NCI-H510A (cell line): ENCODE measurements at regions not wholly inside any gene's neighbourhood (a gene's known extent, or its start where the extent isn't known, plus 50 kb on each side); places are given as distances from the start of the nearest gene placed in this dataset.
"Not testable (repeated sequence)": the region's sequence is repeated elsewhere in the genome, so short reads cannot be mapped to it uniquely, and the experiment has no call there.

Experiments used
- DNase-seq: peaks from one replicate; lab custom pipeline; 2025; lab: John Stamatoyannopoulos, UW

DNA sequence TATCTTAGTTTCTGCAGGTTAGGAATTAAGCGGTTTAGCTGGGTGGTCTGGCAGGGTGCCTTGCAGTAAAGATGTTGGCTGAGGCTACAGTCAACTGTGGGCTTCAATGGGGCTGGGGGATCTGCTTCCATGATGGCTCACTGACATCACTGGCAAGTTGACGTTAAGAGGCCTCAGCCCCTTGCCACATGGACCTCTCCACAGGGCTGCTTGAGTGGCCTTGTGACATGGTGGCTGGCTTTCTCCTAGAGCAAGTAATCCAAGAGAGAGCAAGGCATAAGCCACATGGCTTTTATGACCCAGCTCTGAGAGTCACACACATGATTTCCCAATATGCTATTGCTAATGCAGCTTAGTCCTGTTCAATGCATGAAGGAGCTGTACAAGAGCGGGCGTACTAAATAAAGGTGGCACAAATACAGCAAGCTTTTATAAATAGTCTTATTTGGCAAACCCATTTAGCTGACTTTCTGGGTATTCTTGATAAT, 109.1 kb downstream of the SEPTIN7 start:
- no peak for DNase-seq

- not testable (repeated sequence) for DNase-seq
These were observed 109.8 kb downstream of the SEPTIN7 start for GRCh38 chr7:35910621-35911020.

- not testable (repeated sequence) for DNase-seq
These were observed 112.5 kb downstream of the SEPTIN7 start for GRCh38 chr7:35913350-35913749.

GRCh38 chr7:35914214-35914613, 113.4 kb downstream of the SEPTIN7 start:
- not testable (repeated sequence) for DNase-seq

DNA sequence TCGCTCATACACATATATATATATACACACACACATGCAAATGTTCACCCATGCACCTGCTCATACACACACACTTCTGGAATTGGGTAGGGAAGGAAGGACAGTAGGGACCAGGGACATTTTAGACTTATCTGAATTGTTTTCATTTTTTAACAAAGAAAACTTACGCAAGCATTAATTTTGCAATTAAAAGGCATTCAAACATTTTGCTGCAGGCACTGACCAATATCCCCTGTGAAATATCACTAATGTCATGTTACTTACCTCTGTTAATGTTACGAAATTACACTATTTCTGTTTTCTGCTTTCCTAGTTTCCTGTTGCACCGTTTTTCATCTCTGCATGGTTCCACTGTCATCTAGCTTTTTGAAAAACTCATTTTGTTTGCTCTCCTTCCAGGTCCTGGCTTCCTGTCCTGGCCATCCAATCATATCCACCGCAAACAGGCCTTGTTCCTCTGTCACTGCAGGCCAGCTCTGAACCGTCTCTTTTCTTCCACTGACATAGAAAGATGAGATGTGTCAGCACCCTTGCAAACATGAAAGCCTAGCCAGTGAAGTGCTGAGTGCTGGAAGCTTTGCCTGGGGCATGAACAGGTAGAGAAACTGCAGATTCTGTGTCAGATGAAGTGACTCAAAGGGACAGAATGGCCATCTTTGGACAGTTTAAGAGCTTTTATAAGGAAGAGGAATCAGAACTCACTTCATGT, 114.5 kb downstream of the SEPTIN7 start:
- DNase-seq = not testable (repeated sequence)

GRCh38 chr7:35918217-35918616, 117.4 kb downstream of the SEPTIN7 start:
- not testable (repeated sequence) for DNase-seq

GRCh38 chr7:35919607-35920006, 118.8 kb downstream of the SEPTIN7 start:
- DNase-seq = not testable (repeated sequence)

- not testable (repeated sequence) for DNase-seq
These were observed 120.5 kb downstream of the SEPTIN7 start for GRCh38 chr7:35921338-35921737.

DNA sequence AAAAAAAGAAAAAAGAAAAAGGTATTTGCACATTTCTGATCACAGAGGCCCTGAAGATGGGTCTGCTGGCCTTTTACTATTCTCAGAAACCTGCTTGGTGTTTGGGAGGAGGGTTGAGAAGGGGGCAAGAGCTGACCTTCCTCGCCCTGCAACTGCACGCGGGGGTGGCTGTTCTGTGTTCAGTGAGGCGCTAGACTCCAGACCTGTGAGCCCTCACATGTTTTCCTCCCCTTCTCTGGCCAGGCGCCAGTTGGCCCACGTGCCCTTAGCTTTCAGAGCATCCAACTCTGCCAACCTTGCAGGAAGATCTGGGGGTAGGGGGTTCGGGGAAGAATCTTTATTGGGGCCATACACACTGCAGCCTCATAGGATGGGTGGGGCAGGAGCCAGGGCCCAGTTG, 123.8 kb downstream of the SEPTIN7 start:
- not testable (repeated sequence) for DNase-seq

- not testable (repeated sequence) for DNase-seq
These were observed 126.1 kb downstream of the SEPTIN7 start for GRCh38 chr7:35926966-35927365.

DNA sequence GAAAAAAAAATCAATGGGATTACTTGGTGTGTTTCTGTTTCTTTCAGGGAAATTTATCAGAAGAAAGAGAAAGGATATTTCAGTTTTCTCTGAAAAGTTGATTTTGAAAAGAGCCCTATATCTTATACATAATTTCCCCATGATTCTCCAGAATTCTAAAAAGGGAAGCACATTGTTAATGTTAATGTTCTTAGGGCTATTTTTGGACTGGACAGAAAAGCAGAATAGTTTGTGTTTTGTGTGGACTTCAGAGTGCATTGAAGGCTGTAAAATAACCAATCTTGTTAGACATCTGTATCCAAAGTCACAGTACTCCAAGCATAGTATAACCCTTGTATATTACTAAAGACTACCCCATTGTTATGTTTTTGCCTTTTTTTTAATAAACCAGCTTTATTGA, 130.3 kb downstream of the SEPTIN7 start:
- not testable (repeated sequence) for DNase-seq

- DNase-seq = not testable (repeated sequence)
These were observed 130.7 kb downstream of the SEPTIN7 start for GRCh38 chr7:35931551-35931950.

- not testable (repeated sequence) for DNase-seq
These were observed 139.8 kb downstream of the SEPTIN7 start for GRCh38 chr7:35940695-35941094.

DNA sequence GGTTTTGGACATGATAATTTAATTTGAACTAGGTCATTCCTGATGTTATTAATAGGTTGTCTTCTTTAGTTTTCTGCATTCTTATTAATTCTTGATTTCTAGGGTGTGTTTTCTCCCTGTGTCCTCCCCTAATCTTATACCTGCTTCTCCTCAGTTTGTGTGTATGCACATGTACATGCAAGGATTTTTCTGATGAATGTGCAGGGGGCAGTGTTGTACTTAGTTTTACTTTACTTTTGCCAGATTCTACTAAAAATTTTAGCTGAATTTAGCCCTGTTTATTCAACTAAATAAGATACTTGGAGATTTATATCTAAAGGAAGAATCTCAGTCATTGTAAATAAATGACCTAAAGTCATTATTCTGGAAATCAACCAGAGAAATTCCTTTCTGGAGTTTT, 144.8 kb downstream of the SEPTIN7 start:
- DNase-seq = not testable (repeated sequence)

GRCh38 chr7:35955735-35956134, 154.9 kb downstream of the SEPTIN7 start:
- DNase-seq = not testable (repeated sequence)

GRCh38 chr7:35956988-35957387, 156.1 kb downstream of the SEPTIN7 start:
- DNase-seq = not testable (repeated sequence)

GRCh38 chr7:35961260-35961659, 160.4 kb downstream of the SEPTIN7 start:
- not testable (repeated sequence) for DNase-seq

- DNase-seq = not testable (repeated sequence)
These were observed 161.8 kb downstream of the SEPTIN7 start for GRCh38 chr7:35962607-35963006.

DNA sequence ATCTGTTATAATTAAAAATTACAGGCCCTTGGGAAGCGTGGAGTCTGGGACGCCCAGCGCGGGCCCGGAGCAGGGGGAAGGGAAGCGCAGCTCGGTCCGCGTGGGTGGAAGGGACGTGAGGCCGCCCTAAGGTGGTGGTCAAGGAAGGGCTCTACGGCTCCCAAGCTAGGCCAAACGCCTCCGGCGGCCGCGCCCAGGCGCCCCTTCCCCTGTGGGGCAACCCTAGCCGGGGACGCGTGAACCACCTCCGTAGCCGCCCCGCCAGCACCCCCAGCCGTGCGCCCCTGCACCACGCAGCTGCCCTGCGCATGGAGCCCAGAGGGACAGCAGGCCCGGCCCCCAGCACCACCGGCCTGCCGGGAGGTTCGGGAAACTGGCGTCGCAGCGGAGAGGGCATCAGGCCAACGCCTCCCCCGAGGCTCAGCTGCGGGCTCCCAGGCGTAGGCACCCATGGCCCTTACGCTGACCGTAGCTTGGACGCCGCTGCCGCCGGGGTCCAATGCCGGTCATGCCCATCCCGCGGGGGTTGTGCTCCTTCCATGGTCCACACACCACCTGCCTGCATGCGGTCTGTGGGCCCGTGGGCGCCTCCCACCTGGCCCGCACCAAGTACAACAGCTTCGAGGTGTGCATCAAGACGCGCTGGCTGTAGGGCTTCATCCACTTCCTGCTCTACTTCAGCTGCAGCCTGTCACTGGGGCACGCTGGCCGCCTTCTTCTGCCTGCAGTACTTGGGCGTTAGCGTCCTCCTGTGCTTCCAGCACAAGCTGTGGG, 166.7 kb downstream of the SEPTIN7 start:
- no peak for DNase-seq

DNA sequence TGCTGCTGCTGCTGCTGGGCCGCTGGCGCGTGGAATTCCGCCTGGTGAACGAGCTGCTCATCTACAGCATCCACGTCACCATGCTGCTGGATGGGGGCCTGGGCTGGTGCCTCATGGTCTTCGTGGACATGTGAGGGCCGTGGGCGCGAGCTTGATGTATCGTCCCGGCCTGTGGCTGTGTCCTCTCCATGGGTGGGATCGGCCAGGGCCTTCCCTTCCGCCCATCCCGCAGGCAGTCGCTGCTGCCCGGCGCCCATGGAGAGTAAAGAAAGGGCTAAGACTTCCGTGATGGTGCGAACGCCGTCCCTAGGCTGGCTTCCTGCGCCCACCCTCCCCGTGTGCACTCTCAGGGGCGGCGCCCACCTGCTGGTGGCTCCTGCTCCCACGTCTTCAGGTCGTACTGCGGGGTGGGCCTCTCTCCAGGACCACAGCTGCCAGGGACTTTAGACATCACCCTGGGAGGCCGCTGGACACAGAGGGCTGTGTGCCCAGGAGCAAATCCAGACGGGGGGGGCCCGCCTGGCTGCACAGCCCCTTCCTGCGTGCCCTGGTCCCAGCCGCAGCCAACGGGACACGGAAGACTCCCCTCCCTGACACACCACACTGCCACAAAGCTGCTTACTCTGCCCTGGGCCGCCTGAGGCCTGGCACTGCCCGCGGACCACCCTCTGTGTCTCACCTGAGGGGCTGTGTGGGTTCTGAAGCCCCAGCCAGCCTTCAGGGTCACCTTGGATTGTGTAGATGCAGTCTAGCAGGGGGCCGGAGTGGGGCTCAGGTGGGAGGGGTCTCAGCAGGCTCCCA, 167.5 kb downstream of the SEPTIN7 start:
- DNase-seq = no peak

DNA sequence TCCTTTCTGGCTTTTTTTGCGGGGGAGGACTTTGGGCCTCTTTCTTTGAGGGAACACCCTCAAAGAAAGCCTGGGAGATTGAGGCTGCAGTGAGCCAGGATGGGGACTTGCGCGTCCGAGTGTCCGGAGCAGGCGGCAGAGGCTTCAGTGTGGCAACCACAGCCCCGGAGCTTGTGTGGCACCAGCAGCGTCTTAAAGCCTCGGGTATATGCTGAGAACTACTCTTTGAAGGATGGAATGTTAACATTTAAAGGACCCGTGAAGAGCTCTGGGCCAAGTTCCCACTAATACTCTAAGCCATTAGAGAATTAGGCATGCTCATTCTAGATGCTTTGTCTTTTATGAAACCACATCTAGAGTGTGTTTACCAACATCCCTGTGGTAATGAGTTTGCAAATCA, 168.2 kb downstream of the SEPTIN7 start:
- DNase-seq = no peak

DNA sequence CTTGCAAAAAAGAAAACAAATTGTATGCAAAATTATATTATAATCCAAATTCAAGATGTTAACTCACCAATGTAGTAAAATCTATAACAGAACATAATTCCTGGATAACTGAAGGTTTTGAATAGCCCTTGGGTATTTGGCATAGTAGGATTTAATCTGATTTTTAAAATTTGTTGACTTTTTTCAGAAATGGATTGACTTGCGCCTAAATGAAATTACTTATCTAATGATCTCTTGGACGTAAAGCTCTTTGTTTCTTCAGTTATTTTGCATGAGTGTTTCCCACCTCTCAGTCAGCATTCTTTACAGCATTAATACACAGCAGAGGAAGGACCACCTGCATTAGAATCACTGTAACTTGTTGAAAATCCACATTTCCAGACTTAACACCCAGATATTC, 169.6 kb downstream of the SEPTIN7 start:
- DNase-seq = no peak
